ENCODE measurements at regions not wholly inside any gene's neighbourhood (a gene's known extent, or its start where the extent isn't known, plus 50 kb on each side); places are given as distances from the start of the nearest gene placed in this dataset.

- Histone ChIP-seq H3K9me3 (replicated peaks) (no peaks in the 10 kb centered on the region), H3K4me1 (peaks cover 31% of the 10 kb centered on the region), H3K27ac (replicated peaks) (peak overlapping the region; percentile 25), H3K36me3 (no peaks in the 10 kb centered on the region), H3K4me3 (no peak overlapping the region), H3K27me3 (ENCODE audit: low read depth) (no peaks in the 10 kb centered on the region)
- DNase-seq, result no peak
- TF ChIP-seq CTCF (IDR thresholded peaks at IDR 0.05; ENCODE audit: borderline replicate concordance), result no peak
- intact Hi-C loops (cut with micrococcal nuclease), result no loop called here
These were observed 163.6 kb upstream of the SEMA6A start for GRCh38 chr5:116738239-116738614.

GRCh38 chr5:116736671-116737070 lies 162.0 kb upstream of the SEMA6A start:
- Histone ChIP-seq H3K27me3 (ENCODE audit: low read depth) (no peaks in the 10 kb centered on the region), H3K36me3 (no peaks in the 10 kb centered on the region), H3K9me3 (replicated peaks) (no peaks in the 10 kb centered on the region), H3K27ac (replicated peaks) (no peak overlapping the region), H3K4me1 (peaks cover 31% of the 10 kb centered on the region), H3K4me3 (no peak overlapping the region)
- no peak for DNase-seq
- intact Hi-C loops (cut with micrococcal nuclease), result no loop called here
- no peak for TF ChIP-seq CTCF (IDR thresholded peaks at IDR 0.05; ENCODE audit: borderline replicate concordance)

GRCh38 chr5:116733991-116734975 lies 159.7 kb upstream of the SEMA6A start:
- H3K27ac ChIP-seq (replicated peaks), result no peak overlapping the region
- no peaks in the 10 kb centered on the region for H3K9me3 ChIP-seq (replicated peaks)
- no peaks in the 10 kb centered on the region for H3K36me3 ChIP-seq
- H3K27me3 ChIP-seq (ENCODE audit: low read depth), result no peaks in the 10 kb centered on the region
- intact Hi-C loops (cut with micrococcal nuclease), result no loop called here
- peaks cover 32% of the 10 kb centered on the region for H3K4me1 ChIP-seq
- no peak overlapping the region for H3K4me3 ChIP-seq
- no peak for TF ChIP-seq CTCF (IDR thresholded peaks at IDR 0.05; ENCODE audit: borderline replicate concordance)
- peak; percentile 23 for DNase-seq

GRCh38 chr5:116732591-116732990 lies 158.0 kb upstream of the SEMA6A start:
- no peak for DNase-seq
- H3K36me3 ChIP-seq, result no peaks in the 10 kb centered on the region
- no peak overlapping the region for H3K4me3 ChIP-seq
- H3K27me3 ChIP-seq (ENCODE audit: low read depth), result no peaks in the 10 kb centered on the region
- peaks cover 19% of the 10 kb centered on the region for H3K4me1 ChIP-seq
- intact Hi-C loops (cut with micrococcal nuclease), result no loop called here
- TF ChIP-seq CTCF (IDR thresholded peaks at IDR 0.05; ENCODE audit: borderline replicate concordance), result no peak
- no peak overlapping the region for H3K27ac ChIP-seq (replicated peaks)
- no peaks in the 10 kb centered on the region for H3K9me3 ChIP-seq (replicated peaks)

- H3K9me3 ChIP-seq (replicated peaks), result no peaks in the 10 kb centered on the region
- peaks cover 25% of the 10 kb centered on the region for H3K4me1 ChIP-seq
- intact Hi-C loops (cut with micrococcal nuclease), result no loop called here
- H3K4me3 ChIP-seq, result no peak overlapping the region
- no peak overlapping the region for H3K27ac ChIP-seq (replicated peaks)
- H3K36me3 ChIP-seq, result no peaks in the 10 kb centered on the region
- DNase-seq, result no peak
- TF ChIP-seq CTCF (IDR thresholded peaks at IDR 0.05; ENCODE audit: borderline replicate concordance), result no peak
- no peaks in the 10 kb centered on the region for H3K27me3 ChIP-seq (ENCODE audit: low read depth)
These were observed 156.8 kb upstream of the SEMA6A start for GRCh38 chr5:116731432-116731831.

Measured in left ventricle myocardium inferior (tissue), 1 donor.